GM18870 (cell line): ENCODE measurements at regions not wholly inside any gene's neighbourhood (a gene's known extent, or its start where the extent isn't known, plus 50 kb on each side); places are given as distances from the start of the nearest gene placed in this dataset.

ENCODE experiments used
- ATAC-seq: cut with Tn5 transposase; IDR thresholded peaks from one replicate; pipeline ENCODE4 v1.9.1; 2021; ENCODE audit warnings: moderate library complexity; ENCODE audit not compliant: unreplicated experiment

- no peak for ATAC-seq
Observed at GRCh38 chr7:41114131-41114530, 588.8 kb downstream of the INHBA start.

DNA sequence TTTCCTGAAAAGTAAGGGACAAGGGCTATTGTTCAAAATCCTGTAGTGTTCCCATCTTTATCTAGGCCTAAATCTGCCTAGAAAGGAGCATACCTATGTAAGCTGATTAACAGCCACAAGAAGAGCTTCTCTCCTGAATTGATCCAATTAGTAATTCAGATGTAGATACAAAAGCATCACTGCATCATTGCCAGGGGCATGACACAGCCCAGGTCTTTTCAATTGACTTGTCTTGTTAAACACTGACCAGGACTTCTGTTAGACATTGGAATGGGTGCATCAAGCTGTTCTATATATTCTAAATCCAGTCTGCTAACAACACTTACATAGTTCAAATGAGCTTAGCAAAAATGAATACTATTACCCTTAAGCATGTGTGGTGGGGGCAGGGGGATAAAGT, 589.2 kb downstream of the INHBA start:
- no peak for ATAC-seq

DNA sequence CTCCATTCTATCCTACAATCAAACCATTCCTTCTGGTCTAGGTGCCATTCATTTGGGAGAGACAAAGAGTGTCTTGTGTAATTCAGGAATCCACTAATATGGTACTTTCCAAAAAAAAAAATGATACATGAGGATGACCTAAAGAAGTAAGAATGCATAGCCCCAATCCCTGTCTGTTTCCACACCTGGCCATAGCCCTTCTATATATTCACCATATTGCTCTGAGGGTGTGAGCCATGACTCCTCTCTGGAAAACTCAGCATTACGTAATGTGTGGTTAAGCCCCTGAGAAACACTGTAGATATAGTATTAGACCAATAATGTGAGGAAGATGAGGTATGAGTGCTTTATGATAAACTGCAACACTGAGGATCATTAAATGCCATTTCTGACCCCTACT, 592.7 kb downstream of the INHBA start:
- no peak for ATAC-seq

DNA sequence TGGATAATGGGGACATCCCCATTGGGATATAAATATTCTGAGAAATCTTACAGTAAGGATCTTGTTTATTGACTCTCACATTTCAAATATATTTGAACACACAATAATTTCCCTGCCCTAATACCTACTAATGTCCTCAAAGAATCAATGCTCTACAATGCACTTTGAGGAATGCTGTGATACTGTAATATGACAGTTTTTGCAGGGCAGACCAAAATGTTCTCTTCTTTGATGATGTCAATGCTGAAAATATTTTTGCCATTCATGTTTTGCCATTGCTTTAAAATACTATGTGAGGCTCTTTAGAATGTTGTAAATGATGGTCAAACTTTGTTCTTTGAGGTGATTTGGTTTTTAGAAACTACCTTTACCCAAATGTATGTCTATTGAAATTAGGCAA, 594.1 kb downstream of the INHBA start:
- no peak for ATAC-seq

- ATAC-seq = no peak
Observed at GRCh38 chr7:41107938-41108448, 594.9 kb downstream of the INHBA start.

GRCh38 chr7:41107330-41107937, 595.5 kb downstream of the INHBA start:
- no peak for ATAC-seq

- ATAC-seq = no peak
Observed at GRCh38 chr7:41104631-41105030, 598.3 kb downstream of the INHBA start.

GRCh38 chr7:41103331-41103730, 599.6 kb downstream of the INHBA start:
- ATAC-seq = peak; percentile 79

DNA sequence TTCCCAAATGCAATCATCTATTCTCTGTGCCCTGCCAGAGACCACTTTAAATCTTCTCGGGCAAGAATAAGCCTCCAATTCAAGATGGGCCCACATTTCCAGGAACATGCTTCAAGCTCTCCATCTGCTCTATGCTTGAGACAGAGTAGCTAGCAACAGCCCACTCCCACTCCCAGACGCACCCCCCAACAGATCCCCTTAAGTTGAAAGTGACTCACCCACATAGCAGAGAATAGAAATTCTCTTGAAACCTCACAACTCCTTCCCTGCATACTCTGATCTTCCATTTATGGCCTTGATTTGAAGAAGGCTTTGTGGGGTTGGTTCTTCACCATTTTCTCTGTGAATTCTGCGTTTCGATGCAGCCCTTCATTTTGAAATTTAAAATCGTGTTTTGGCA, 604.0 kb downstream of the INHBA start:
- no peak for ATAC-seq

DNA sequence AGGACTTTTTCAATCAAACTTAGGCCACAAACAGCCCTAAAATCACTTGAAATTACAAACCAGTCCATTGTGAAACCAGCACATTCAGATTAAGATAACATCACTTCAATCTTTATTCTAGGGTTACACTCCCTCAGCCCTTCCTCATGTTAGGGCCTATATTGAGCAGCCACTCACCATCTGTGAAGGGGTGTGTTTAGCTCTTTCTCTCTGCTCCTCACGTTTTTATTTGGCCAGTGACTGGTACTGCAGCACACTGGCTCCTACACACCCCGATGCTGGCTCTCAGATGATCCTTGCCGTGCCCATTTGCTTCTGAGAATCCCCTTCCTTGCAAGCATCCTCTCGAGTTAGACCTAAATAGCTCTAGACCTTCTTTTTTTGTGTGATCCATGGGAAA, 604.5 kb downstream of the INHBA start:
- no peak for ATAC-seq

DNA sequence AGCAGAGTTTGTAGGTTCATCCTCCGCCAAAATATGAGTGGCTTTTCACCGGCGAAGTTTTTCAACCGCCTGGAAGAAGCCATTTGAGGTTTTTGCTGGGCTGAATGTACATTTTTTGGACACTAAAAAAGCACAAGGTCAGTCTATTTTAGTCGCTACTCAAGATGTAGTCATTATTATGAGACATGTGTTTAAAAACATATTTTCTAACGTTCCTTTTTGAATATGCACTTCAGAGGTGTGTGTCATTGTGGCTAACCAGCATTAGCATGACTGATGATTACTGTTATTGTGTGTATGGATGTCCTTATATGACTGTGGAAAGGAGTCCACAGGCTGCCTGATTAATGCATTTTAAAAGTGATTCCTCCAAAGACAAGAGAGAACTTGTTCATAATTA, 605.4 kb downstream of the INHBA start:
- no peak for ATAC-seq

- ATAC-seq = no peak
Observed at GRCh38 chr7:41096917-41097316, 606.0 kb downstream of the INHBA start.

- ATAC-seq = no peak
Observed at GRCh38 chr7:41093141-41093540, 609.7 kb downstream of the INHBA start.

DNA sequence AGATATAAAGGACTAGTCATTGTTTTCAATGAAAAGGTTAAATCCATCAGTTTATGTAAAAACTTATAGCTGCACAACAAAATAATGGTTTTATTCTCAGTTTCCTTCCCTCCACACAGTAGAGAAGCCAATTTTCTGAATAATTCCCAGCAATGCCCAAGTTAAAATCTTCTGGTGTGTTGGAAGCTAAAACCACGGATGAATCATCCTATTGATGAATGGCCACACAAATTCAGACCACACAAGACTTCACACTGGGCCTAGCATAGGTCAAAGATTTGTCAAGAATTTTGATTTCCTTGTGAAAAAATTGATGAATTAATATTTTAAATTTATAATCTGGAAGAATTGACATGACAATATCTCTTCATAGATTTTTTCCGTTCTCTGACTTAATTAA, 617.6 kb downstream of the INHBA start:
- ATAC-seq = no peak

DNA sequence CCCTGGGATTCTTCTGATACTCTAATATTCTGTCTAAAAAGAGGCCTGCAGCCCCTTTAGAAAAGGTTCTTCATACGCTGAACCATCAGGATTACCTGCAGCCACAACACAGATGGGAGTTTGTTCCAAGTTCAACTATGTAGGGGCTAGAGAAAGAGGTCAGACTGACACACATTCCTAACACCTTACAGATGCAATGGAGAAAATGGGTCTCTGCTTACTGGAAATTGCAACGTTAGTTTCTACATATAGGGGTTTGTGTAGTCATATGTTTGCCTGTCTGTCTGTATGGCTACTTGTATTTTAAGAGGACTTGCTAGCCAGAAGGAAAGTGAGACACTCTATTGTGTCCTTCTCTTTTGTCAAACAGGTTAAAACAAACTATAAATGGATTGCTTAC, 618.5 kb downstream of the INHBA start:
- no peak for ATAC-seq

DNA sequence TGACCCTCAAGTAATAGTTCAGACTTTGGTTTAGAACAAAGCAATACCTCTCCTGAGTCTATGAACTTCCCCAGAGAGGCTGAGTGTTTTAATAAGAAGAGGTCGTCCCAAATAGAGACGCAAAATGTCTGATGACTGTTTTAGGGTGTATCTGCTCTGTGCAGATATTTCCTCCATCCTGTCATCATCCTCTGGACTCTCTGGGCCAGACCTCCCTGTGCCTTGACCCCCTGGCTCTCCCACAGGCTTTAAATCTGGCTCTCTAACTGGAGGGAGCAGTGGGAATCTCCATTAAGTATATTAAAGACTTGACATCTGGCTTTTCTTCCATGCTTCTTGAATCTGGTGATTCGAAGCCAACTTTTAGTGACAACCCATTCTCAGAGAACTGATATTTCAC, 633.3 kb downstream of the INHBA start:
- ATAC-seq = no peak

GRCh38 chr7:41067576-41067975, 635.3 kb downstream of the INHBA start:
- no peak for ATAC-seq

DNA sequence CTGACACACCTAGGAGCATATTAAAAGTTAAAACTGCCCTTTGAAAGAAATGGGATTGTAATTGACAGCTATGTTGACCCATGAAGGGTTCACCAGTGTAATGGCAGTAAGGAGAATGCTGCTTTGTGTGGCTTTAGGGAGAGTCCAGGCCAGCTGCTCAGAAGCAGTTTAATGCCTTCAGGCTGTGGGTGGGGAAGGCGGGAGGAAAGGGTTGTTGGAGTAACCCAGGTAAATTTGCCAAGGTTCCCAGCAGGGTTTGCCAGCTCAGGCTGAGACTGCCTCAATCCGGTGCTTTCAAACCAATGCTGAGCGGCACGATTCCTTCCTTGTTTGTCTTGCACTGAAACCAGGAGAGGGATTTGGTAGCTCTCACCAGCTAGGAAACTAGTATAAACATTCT, 637.2 kb downstream of the INHBA start:
- ATAC-seq = no peak

DNA sequence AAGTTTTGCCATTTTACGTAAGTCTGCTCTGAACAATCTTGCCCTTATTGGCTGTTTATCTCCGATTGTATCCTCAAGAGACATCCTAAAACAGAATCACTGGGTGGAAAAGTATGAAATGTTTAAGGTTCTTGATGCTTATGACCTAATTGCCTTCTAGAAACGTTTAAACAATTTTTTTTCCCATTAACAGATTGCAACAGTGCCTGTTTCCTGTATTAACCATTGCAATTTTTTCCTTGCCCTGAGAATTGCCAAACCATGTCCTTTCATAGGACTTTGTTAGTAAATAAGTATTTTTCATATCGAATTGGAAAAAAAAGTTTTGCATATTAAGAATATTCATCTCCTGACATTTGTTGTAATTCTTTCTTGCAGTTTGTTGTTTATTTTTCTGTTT, 639.8 kb downstream of the INHBA start:
- ATAC-seq = no peak

GRCh38 chr7:41060796-41061195, 642.1 kb downstream of the INHBA start:
- ATAC-seq = no peak

DNA sequence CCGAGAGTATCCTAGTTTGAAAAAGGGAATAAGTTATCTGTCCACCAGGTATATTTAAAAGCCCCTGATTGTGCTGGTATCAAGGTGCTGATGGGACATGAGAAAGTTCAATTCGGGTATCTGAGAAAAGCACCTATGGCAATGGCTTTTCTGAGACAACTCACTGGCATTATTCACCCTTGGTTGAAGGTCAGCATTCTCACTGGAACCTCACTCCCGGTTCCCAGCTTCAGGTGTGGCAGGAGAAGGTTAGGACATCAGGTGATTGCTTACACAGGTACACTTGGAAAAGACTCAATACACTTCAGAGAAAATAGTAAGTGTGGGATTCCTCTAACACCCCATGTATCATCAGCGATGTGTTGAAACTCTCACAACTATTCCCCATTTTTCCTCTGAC, 643.1 kb downstream of the INHBA start:
- no peak for ATAC-seq

GRCh38 chr7:41058986-41059741, 643.7 kb downstream of the INHBA start:
- ATAC-seq = no peak
